GM12865 (cell line): ENCODE measurements at regions not wholly inside any gene's neighbourhood (a gene's known extent, or its start where the extent isn't known, plus 50 kb on each side); places are given as distances from the start of the nearest gene placed in this dataset.
"Not testable (repeated sequence)": the region's sequence is repeated elsewhere in the genome, so short reads cannot be mapped to it uniquely, and the experiment has no call there.

Experiments
- DNase-seq: peaks from one replicate; pipeline ENCODE4 v3.0.0; 2010; ENCODE audit warnings: low read depth
- H3K4me3 ChIP-seq: 2 replicates; pipeline ENCODE4 v1.5.1; 2011; ENCODE audit warnings: mild to moderate bottlenecking, low read depth, low read length, control low read depth
- TF ChIP-seq, protein P1 (sequence below): IDR thresholded peaks from 2 replicates; pipeline ENCODE4 v1.5.1; 2011; ENCODE audit warnings: low read length, control low read depth, low read depth, inconsistent platforms; ENCODE audit not compliant: insufficient read depth; ENCODE audit errors: missing control alignments

DNA sequence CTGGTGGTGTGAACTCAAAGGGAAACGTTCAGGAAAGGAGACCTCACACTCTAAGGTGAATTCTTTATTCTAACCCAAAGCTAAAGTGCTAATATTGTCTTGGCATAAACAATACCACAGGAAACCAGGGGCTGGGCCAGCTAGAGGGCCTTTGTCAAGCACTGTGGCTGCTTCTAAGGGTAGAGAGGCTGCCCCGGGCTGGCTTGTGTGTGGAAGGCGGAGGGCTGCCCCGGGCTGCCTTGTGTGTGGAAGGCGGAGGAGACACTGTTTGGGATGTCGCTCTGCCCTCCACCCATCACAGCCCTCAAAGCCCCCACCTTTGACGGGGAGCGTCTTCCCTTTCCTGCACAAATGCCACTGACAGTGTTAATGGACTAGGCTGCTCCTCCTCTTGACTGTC lies 216.8 kb downstream of the TOMM20 start:
- no peak for DNase-seq
- TF ChIP-seq, protein P1, sequence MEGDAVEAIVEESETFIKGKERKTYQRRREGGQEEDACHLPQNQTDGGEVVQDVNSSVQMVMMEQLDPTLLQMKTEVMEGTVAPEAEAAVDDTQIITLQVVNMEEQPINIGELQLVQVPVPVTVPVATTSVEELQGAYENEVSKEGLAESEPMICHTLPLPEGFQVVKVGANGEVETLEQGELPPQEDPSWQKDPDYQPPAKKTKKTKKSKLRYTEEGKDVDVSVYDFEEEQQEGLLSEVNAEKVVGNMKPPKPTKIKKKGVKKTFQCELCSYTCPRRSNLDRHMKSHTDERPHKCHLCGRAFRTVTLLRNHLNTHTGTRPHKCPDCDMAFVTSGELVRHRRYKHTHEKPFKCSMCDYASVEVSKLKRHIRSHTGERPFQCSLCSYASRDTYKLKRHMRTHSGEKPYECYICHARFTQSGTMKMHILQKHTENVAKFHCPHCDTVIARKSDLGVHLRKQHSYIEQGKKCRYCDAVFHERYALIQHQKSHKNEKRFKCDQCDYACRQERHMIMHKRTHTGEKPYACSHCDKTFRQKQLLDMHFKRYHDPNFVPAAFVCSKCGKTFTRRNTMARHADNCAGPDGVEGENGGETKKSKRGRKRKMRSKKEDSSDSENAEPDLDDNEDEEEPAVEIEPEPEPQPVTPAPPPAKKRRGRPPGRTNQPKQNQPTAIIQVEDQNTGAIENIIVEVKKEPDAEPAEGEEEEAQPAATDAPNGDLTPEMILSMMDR: no peak
- no peak overlapping the region for H3K4me3 ChIP-seq

DNA sequence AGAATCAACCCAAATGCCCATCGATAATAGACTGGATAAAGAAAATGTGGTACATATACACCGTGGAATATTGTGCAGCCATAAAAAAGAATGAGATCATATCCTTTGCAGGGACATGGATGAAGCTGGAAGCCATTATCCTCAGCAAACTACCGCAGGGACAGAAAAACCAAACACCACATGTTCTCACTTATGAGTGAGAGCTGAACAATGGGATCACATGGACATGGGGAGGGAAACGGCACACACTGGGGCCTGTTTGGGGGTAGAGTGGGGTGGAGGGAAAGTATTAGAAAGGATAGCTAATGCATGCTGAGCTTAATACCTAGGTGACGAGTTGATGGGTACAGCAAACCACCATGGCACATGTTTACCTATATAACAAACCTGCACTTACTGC lies 217.5 kb downstream of the TOMM20 start:
- DNase-seq, H3K4me3 ChIP-seq: not testable (repeated sequence)

DNA sequence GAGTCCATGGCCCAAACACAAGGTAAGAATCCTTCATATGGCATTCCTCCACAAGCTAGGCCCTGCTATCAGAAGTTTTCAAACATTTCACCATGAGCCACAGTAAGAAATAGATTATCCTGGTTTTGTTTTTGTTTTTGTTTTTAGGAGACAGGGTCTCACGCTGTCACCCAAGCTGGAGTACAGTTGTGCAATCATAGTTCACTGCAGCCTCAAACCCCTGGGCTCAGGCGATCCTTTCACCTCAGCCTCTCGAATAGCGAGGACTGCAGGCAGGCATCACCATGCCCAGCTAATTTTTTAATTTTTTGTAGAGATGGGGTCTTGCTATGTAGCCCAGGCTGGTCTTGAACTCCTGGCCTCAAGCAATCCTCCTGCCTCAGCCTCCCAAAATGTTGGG lies 218.8 kb downstream of the TOMM20 start:
- no peak overlapping the region for H3K4me3 ChIP-seq
- TF ChIP-seq, protein P1: no peak
- DNase-seq: no peak

DNA sequence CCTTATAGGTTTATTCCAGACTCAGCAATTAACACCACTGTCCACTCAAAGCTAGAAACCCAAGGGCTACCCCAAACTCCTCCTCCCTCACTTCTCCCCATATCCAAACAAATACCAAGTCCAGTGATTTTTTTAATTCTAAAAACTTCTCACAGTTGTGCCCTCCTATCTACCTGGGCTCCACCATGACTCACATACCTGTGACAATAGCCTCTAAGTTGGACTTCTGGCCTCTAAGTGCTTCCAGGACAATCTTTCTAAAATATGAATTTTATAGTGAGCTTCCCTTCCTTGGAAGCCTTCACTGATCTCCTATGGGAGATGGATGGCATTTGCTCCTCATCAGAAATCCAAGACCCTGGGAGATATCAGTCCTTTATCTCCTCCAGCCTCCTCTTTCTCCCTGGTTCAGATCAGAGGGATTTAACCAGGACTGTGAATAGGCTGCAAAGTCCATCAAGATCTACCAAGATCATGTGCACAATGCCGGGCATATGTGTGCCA lies 219.3 kb downstream of the TOMM20 start:
- no peak overlapping the region for H3K4me3 ChIP-seq
- no peak for DNase-seq
- TF ChIP-seq, protein P1: no peak

DNA sequence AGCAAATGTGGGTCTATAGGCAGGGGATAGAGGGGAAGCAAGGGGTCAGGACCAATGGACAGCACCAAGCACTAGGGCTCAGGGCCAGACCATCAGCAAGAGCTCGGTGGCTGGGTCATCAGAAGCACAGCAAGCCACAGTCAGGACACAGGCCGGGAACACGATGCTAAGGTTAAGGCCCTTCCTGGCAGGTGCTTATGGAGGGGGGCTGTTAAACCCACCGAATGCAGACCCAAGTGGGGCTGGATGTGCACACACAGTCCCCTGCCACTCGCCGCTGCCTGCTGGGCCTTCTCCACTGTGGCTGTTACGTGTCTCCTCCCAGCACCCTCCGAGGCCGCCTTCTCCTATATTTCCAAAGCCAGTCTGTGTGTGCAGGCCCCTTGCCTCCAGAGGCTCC lies 220.1 kb downstream of the TOMM20 start:
- H3K4me3 ChIP-seq: no peak overlapping the region
- DNase-seq: no peak
- TF ChIP-seq, protein P1: no peak

DNA sequence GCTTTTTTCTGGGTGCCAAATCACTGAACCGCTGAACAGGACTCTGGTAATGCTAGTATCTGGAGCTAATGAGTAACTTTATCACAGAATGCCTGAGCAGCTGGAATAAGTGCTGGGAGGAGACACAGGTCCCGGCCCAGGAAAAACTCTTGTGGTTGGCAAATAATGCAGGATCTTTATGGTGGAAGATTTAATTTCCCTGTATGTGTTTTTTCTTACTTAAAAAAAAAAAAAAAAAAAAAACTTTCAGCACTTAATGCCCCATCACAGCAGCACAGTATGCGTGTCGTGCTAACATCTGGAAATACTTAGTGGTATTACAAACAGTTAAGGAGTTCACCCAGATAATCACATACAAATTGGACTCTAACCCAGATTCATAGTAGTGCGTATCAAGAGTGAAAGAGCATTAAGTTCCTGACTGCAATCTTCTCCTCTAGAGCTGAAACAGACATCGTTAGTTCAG lies 220.7 kb downstream of the TOMM20 start:
- no peak overlapping the region for H3K4me3 ChIP-seq
- no peak for DNase-seq
- TF ChIP-seq, protein P1: no peak

DNA sequence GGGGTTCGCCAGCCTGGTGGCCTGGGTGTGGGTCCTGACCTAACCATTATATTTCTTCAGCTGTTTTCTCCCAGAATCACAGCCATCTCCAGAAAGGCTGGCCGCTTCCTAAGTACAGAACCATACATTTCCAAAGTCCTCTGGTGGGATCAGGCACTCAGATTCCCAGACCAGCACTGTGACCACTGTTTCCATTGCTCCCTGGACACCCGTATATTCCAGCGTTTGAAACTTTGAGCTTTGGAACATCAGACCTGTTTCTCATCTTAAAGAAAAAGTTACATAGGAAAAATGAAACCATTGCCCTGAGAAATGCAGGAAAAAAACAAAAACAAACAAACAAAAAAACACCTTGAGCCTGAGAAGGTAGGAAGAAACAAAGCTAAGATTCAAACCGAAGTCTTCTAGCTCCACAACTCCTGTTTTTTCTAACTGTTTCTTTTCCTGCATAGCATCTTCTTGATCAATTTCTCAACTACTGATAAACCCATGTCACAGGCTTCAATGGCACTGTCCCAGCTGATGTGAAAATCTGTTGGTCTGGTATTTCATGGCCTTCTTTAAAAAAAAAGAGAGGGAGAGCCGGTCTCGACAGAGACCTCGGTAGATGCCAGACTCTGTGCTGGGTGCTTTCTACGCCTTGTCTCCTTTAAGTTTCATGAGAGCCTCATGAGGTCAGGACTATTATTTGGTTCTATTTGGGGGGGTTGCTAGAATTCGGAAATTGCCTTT lies 221.3 kb downstream of the TOMM20 start:
- no peak for DNase-seq
- TF ChIP-seq, protein P1: no peak
- no peak overlapping the region for H3K4me3 ChIP-seq
